GM18907 (cell line): ENCODE measurements at regions not wholly inside any gene's neighbourhood (a gene's known extent, or its start where the extent isn't known, plus 50 kb on each side); places are given as distances from the start of the nearest gene placed in this dataset.
"Not testable (repeated sequence)": the region's sequence is repeated elsewhere in the genome, so short reads cannot be mapped to it uniquely, and the experiment has no call there.

Source experiments
- ATAC-seq: cut with Tn5 transposase; IDR thresholded peaks from one replicate; pipeline ENCODE4 v1.9.1; 2021; ENCODE audit warnings: mild to moderate bottlenecking, moderate library complexity; ENCODE audit not compliant: unreplicated experiment

GRCh38 chr3:99322551-99322950 lies 315.8 kb upstream of the COL8A1 start:
- ATAC-seq: no peak

- ATAC-seq: no peak
These were observed 317.1 kb upstream of the COL8A1 start for GRCh38 chr3:99321261-99321660.

GRCh38 chr3:99319961-99320360 lies 318.4 kb upstream of the COL8A1 start:
- no peak for ATAC-seq

- ATAC-seq: no peak
These were observed 318.9 kb upstream of the COL8A1 start for GRCh38 chr3:99319450-99319849.

GRCh38 chr3:99317201-99317600 lies 321.2 kb upstream of the COL8A1 start:
- ATAC-seq: no peak

- no peak for ATAC-seq
These were observed 322.5 kb upstream of the COL8A1 start for GRCh38 chr3:99315896-99316295.

GRCh38 chr3:99313485-99313884 lies 324.9 kb upstream of the COL8A1 start:
- no peak for ATAC-seq

- ATAC-seq: no peak
These were observed 339.7 kb upstream of the COL8A1 start for GRCh38 chr3:99298661-99299060.

- no peak for ATAC-seq
These were observed 342.6 kb upstream of the COL8A1 start for GRCh38 chr3:99295836-99296235.

- not testable (repeated sequence) for ATAC-seq
These were observed 344.3 kb upstream of the COL8A1 start for GRCh38 chr3:99294092-99294491.

- ATAC-seq: no peak
These were observed 350.5 kb upstream of the COL8A1 start for GRCh38 chr3:99287876-99288275.

- ATAC-seq: no peak
These were observed 352.0 kb upstream of the COL8A1 start for GRCh38 chr3:99286266-99286845.

GRCh38 chr3:99269606-99270351 lies 368.3 kb upstream of the DCBLD2 start:
- ATAC-seq: no peak

GRCh38 chr3:99256788-99257187 lies 355.3 kb upstream of the DCBLD2 start:
- no peak for ATAC-seq

- ATAC-seq: no peak
These were observed 352.5 kb upstream of the DCBLD2 start for GRCh38 chr3:99253963-99254355.

GRCh38 chr3:99250821-99251355 lies 349.4 kb upstream of the DCBLD2 start:
- no peak for ATAC-seq

- no peak for ATAC-seq
These were observed 348.8 kb upstream of the DCBLD2 start for GRCh38 chr3:99250272-99250671.

GRCh38 chr3:99249627-99250026 lies 348.1 kb upstream of the DCBLD2 start:
- ATAC-seq: no peak

GRCh38 chr3:99248913-99249312 lies 347.4 kb upstream of the DCBLD2 start:
- ATAC-seq: no peak

- no peak for ATAC-seq
These were observed 346.6 kb upstream of the DCBLD2 start for GRCh38 chr3:99248130-99248529.

GRCh38 chr3:99246010-99246654 lies 344.6 kb upstream of the DCBLD2 start:
- ATAC-seq: no peak

GRCh38 chr3:99242271-99242670 lies 340.8 kb upstream of the DCBLD2 start:
- no peak for ATAC-seq
